NCI-H748 (cell line): ENCODE measurements at regions not wholly inside any gene's neighbourhood (a gene's known extent, or its start where the extent isn't known, plus 50 kb on each side); places are given as distances from the start of the nearest gene placed in this dataset.
A peak's percentile ranks its signal among the peaks of the same experiment; 100 is the strongest.

Experiments used
- DNase-seq: peaks from one replicate; lab custom pipeline; 2025; ENCODE audit not compliant: unreplicated experiment; lab: John Stamatoyannopoulos, UW

DNA sequence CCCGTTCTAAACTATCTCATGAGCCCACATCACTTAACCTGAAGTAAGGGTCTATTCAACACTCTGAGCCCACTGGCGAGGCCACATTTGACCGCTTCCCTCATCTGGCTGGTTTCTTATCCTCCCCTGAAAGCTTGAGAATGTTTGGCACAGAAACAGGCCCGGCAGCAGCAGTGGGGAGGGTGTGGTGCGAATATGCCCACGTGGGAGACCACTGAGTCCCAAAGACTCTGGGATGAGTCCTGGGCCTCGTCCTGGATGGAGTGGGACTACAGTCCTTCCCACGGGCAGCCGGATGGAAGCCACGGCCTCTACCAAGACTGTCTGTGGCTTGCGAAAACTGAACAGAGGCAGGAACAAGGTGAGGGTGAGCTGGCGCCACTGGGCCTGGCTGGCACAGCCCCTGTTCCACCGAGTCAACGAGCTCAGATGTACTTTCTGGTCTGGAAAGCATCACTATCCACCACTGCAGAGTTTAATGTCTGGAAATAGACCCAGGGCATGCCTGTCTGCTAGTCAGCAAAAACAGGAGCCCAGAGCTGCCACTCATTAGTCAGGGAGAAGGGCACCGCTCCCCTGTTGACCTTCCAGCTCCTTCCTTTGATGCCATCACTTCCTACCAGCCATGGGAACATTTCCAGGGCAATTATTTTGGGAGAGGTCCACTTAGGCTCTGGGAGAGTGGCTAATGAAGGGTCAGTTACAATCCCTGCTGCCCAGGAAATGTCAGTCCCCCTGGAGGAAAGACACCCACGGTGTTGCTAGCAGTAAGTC lies 386.6 kb downstream of the MATN1 start:
- peak; percentile 3 for DNase-seq

DNA sequence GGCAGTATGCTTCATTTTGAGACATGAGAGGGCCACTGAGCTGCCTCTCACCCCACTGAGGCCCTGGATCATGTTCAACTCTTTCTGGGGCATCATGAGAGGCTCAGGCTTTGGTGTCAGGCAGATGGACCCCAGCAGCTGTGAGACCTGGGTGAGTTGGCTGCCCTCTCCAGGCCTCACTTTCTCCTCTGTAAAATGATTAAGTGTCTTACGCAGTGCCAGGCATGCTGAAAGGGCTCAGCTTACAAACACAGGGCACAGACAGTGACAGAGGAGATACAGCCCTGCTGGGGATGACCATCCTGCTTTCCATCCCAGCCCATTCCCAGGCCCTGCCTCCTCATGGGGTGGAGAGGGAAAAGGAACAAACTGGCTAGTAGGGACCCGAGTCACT lies 387.4 kb downstream of the MATN1 start:
- DNase-seq: no peak

DNA sequence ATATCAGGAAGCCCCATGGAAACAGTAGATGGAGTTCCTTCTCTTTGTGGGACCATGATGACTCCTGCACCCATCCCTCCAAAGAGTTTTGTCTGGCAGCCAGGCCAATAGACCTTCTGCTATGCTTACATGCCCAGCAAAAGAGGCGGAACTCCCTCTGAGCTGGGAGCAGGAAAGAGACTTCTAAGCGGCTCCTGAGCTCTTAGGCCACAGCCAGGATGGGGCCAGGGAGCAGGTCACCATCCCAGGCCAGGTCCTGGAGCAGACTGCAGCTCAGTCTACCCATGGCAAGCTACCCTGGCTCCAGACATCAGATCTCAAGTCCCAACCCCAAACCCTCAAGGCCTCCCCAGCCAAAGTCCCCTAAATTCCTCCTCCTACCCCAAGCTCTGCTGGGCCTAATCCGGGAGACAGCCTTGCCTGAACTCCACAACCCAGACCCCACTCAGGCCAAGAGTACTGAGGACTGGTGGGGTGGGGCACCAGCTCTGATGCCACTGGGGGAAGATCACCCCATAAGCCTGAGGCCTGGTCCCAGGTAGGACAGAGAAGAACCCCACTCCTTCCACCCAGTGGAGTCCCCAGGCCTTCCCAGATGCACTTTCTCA lies 387.9 kb downstream of the MATN1 start:
- no peak for DNase-seq

DNA sequence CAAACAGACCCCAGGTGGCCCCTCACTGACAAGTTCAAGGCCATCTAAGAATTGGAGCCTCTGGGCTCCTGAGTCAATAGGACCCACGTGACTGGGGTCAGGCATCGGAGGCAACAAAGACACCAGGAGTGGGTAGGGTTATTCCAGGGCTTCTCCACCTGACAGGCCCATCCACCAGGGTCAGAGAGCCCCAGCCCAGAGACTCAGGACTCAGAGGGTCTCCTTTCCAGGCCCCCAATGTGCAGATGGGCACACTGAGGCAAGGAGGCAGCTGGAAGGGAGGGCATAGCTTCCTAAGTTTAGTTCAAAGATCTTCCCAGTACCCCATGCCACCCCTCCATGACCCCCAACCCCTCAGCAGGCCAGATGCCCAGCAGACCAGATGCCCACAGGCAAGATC lies 388.6 kb downstream of the MATN1 start:
- DNase-seq: no peak

DNA sequence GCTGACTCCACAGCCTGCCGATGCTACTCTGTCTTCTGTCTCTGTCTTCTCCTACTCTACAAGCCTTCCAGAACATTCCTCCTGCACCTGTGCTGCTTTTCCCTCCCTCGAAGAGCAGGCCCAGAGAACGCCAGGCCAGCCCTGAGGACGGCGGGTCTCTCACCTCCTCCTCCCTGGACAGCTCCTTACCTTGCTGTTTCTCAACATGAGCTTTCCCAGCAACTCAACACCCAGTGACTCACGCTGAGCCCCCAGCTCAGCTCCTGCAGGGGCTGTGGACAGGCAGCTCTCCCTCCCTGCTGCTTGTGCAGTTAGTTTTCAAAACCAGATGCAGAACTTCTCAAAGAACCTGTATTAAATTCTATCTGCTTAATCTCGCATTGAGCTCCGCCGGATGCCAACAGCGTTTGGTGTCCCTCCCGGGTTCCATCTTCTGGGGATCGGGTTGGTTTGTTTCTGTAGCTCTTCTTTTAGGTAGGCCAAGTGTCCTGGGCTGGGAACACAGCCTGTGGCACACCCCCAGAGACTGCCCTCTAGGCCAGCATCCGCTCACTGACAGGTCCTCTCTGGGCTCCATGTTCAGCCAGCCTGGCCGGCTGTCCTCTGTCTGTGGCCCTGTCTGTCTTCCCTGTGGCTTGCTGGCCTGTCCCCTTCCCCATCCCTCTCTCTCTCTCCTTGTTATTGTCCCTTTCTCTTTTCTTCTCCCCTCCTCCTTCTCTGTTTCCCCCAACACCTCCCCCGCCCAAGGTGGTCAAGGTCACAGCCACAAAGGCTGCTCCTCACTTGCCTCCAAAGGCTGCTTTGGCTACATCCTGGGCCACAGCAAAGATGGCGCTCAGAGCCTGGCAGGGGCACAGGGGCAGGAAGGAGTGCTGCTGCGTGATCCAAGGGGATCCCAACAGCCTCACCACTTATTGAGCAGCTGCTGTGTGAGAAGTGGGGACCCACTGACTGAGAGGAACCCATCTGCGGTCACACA lies 391.0 kb downstream of the MATN1 start:
- no peak for DNase-seq

DNA sequence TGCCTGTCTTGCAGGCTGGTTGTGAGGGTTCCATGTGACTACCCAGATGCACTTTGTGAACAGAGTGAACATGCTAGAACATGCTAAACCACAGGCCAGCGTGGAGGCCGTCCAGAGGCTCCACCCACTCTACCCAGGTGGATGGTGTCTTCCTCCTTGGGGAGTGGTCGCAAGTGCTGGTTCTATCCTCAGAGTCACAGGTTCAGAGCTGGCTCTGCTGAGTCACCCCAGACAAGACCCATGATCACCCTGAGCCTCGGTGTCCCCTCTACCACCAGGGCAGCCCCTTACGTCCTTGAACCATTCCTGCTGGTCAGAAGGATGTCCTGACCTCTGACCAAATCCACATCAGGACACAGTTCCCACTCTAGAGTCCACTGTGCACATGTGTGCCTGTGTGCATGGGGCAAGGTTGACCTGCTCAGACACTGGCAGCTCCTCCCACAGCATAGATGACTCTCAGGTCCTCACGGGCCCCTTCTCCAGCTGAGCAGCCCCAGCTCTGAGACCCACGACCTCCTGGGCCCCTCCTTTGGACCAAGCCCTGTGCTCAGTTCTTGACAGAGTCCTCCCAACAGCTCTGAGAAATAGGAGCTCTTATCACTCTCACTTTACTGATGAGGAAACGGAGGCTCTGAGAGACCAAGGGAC lies 391.8 kb downstream of the MATN1 start:
- DNase-seq: no peak

DNA sequence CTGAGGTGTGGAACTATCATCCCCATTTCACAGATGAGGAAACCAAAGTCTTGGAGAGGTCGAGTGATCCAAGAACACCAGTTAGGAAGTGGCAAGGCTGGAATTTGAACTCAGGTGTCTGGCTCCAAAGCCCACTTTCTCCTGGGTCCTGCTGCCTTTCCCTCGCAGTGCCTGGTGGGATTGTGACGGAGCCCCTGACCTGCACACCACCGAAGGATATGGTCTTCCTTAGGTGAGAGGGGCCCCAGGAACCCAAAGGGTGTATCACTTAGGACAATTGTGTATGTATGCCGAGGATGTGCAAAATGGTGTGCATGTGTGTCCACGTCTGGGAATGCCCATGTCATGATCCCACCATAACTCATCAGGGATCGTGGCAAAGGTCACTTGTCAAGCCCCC lies 392.7 kb downstream of the MATN1 start:
- DNase-seq: no peak

DNA sequence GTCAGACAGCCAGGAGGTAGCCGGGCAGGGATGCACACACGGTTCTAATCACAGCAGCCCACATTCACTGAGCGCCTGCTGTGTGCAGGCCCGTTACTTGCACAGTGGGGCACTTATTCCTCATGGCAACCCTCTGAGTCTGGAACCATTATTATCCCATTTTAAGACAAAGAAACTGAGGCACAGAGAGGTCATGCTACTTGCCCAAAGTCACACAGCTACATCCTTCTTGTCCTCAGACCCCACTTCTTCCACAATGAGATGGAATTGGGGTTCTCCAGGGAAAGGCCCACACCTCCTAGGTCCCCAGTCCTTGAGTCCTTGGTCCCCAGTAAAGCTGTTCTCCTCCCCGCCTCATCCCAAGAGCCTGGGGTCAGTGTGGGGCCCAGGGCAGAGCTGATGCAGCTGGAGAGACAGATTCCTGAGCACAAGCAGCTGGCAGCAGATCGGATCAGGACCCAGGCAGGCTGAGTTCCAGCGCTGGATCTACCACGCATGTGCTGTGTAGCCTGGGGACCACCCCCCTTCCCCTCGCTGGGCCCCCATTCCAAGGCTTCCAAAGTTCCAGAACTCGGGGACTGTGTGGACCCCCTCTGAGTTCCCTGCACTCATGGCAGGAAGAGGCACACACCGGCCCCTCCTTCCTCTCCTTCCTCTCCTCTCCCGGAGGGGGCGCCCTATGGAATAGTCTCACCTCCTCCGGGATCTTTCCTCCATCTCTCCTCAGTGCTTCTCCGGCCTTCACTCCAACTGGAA lies 393.4 kb downstream of the MATN1 start:
- DNase-seq: no peak

DNA sequence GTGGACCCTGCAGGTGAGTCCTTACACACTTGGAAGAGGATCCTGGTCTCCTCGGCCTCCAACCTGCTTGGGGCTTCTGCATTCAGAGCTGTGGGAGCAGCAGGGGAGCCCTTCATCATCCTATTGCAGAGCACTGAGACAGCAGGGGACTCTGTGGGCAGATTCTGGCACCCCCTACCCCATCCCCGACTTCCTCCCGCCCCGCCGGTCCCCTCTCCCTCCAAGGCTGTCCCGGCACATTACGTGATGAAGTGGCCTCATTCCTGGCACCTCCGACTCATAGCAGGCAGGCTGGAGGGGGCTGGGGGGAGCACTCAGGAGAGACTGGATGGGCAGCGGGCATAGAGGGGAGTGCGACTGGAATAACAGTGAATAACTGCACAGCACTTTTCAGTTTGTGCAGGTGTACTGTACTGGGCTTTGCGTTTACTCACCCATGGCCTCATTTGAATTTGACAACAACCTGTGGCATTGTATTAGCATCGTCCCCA lies 394.1 kb downstream of the MATN1 start:
- DNase-seq: no peak

DNA sequence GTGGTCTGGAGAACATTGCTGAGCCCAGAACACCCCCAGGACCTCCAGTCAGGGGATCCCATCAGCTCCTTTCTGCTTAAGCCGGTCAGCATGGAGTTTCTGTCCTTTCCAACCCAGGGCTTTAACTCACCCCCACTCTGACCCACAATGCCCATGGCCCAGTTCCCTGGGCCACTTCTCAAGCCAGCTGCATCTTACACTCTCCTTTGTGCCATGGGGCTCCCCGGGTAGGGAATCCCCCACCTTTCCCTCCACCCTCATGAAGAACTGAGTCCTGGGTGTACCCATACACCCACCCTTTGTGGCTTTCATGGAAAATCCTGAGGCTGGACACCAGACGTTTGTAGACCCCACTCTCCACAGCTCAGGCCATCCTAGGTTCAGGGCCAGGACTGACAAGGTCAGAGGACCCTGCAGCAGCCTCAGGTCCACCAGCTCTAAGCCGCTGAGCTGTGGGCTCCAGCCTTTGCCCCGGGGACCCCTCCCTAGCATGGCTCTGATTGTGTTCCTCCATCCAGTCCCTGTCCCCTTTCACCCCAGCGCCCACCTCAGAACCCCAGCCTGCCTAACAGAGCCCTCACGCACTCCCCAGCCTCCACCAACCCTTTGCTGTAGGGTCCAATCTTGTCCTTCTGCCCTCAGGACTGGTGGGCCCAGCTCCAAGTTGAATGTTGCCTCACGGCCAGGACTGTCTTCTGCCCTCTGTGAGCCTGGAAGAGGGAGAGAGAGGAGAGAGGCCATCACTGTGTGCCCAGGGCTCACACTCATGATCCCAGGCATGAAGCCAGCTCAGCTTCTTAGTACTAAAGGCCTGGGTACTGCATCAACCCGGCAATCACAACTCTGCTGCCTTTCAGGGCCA lies 394.8 kb downstream of the MATN1 start:
- DNase-seq: no peak

DNA sequence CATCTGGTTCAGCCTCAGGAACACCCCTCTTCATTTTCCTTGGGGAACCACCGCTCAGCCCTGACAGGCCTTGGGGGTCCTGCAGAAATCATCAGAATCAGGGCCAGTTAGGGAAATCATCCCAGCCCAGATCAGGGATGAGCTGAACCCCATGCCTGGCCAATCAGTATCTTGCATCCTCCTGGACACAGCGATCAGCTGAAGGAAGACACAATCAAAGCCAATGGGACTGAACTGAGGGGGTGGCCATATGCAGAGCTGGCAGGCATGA lies 395.4 kb downstream of the MATN1 start:
- DNase-seq: no peak

DNA sequence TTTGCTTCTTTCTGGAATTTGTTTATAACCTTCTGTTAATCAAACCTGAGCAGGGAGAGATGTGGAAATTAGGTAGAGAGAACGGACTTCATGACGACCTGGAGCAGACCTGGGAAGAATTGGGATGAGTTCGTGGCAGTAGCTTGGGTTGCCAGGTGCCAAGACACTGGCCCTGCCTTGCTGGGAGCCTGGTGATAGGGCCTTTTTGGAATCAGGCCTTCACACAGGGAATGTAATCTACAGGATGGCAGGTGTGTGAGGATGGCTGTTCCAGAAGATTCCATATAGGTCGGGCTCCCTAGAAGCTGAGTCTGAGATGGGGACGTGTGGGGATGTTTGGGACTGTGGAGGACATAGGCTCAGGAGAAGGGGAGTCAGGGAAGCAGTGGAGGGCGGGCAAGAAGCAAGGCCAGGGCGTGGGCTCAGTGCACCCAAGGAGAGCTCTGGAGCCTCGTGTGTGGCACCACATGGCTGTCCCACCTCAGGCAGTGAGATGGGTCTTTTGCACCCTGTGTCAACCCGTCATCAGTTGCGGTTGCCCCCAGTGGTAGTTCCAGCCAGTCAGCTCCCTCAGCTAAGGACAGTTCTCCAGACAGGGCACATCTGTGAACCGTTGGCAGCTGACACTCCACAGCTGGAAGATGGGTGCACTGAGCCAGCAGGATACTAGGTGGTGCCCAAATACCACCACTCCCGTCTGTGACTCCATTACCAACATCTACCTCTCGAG lies 395.9 kb downstream of the MATN1 start:
- no peak for DNase-seq

DNA sequence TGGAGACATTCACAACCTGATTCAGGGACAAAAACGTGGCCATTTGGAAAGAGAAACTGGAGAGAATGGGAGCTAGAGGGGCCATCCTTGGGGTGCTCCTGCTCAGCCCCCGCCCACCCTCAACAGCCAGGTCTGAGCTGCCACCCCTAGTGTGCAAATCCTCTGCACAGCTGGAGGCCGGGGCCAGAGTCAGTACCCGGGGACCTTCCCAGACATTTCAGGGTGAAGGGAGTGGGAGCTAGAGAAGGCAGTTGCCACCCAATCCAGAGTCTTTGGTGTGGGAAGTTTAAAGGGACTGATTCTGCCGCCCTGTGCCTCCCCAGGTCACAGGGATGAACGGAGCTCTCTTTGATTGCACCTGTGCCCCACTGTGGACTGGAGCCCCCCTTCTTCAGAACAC lies 397.4 kb downstream of the MATN1 start:
- no peak for DNase-seq

DNA sequence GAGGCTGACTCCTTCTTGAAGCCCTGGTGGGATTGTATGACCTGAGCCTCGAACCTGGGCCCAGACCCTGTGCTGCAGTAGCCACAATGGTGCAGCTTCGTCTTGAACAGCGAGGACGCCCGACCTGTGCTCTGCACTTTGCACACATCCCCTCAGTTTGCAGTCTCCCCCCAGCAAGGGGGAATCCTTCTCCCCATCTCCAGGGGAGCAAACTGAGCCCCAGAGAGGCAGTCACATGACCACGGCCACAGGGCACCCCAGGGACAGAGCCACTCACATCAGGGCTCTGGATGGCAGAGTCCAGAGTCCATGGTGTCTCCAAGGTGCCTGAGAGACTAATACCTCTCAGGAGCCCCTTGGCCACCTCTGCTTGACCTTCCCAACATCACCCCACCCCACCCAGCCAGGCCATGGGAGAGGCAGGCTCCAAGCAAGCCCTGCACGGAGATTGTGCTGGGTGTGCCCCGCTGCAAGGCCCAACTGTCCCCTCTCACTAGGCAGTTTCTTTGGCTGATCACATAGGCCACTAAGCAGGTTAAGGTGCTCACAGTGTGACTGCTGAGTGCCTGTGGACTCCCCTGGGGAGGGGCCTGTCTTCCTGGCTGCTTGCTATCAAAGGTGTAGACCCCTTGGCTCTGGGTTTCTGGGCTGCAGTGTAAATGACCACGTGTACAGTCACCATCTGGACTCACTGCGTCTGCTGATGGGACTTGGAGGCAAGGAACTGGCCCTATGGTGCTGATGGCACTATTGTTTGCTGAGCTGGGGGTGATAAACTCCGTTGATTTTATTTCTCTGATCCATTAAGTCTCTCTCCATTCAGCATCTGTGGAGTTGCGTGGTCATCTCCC lies 398.1 kb downstream of the MATN1 start:
- DNase-seq: no peak

DNA sequence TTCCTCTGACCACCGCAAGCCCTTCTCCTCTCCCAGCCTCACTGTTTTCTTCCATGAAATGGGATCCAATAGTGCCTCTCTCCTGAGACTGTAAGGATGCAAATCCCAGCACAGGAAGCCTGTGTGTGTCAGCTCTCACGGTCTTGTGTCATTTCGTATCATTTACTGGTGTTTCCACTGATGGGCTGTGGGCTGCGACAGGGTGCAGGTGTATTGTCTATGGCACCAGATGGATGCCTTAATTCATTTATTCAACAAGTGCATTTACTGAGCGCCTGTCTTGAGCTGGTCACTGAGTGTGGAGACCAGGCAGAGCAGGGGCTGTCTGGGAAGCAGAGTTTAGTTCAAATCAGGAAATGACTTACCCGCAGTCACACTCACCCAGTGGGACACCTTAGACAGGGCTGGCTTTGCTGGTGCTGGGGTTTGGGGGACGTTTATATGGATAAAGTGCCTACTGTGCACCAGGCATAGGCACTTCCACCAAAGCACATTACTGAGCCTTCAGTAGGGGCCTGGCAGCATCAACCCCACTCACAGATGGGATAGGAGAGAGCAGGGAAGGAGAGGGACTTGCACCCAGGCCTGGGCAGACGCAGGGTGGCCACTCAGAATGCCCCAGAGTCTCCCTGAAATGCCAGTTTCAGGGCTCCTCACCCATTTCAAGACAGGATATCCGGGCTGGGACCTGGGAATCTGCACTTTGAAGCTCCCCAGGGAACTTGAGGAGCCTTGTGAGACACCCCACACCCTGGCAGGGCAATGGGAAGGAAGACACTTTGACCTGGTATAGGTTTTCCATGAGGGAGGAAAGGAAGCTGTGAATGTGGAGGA lies 398.9 kb downstream of the MATN1 start:
- no peak for DNase-seq

DNA sequence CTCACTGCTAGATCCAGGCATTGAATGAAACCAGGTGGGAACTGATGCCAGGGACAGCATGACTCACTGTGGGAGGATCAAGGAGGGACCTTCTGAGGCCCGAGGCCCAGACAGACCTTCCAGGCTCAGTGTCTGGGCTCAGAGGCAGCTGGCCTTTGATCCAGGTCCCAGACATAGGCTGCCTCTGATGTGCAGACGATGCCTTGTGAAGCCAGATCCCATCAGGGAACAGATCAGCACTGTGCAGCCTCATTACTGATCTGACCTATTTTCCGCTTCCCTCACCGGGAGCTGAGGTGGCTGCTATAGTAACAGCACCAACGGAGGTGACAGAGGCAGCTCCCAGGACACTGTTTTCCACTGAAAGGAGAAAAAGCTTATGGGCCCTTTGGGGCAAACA lies 399.5 kb downstream of the MATN1 start:
- DNase-seq: no peak

DNA sequence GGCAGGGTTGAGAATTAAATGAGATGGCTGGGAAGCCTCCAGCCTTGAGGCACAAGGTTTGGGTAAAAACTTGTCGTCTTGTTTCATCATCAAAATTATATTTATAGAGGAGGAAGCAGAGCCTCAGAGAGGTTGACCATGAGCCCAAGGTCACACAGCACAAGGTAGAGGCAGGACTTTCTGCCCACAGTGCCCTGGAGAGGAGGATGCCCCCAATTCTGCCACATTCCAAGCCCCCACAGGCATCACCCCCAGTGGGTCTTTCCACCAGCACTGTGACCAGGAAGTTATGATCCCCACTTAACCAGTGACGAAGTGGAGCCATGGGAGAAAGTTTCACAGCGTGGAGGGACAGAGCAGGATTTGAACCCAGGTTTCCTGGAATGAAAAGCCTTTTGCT lies 400.0 kb downstream of the MATN1 start:
- DNase-seq: no peak
